Endodermal cell (in vitro differentiated cells): ENCODE measurements at regions not wholly inside any gene's neighbourhood (a gene's known extent, or its start where the extent isn't known, plus 50 kb on each side); places are given as distances from the start of the nearest gene placed in this dataset.

Experiments
- DNase-seq: peaks from one replicate; pipeline ENCODE4 v3.0.0-alpha.2; 2017
- H3K27ac ChIP-seq: 2 replicates; pipeline ENCODE4 v1.5.1; 2013; ENCODE audit warnings: mild to moderate bottlenecking, low read depth, low read length, moderate library complexity
- H3K27me3 ChIP-seq: 2 replicates; pipeline ENCODE4 v1.6.1; 2013; ENCODE audit warnings: mild to moderate bottlenecking, low read length, moderate library complexity; ENCODE audit not compliant: insufficient read depth, control insufficient read depth, poor library complexity, severe bottlenecking
- H3K36me3 ChIP-seq: 2 replicates; pipeline ENCODE4 v1.7.0; 2013; ENCODE audit warnings: mild to moderate bottlenecking, low read length, moderate library complexity; ENCODE audit not compliant: control insufficient read depth, insufficient read depth
- H3K4me1 ChIP-seq: one replicate; pipeline ENCODE4 v1.7.0; 2013; ENCODE audit warnings: low read length; ENCODE audit not compliant: control insufficient read depth, insufficient read depth
- H3K4me3 ChIP-seq: 2 replicates; pipeline ENCODE4 v1.5.1; 2013; ENCODE audit warnings: mild to moderate bottlenecking, low read length, moderate library complexity
- H3K9ac ChIP-seq: 2 replicates; pipeline ENCODE4 v1.6.1; 2013; ENCODE audit warnings: mild to moderate bottlenecking, low read length, moderate library complexity; ENCODE audit not compliant: poor library complexity, severe bottlenecking; ENCODE audit errors: extremely low read depth
- H3K9me3 ChIP-seq: 2 replicates; pipeline ENCODE4 v1.6.1; 2013; ENCODE audit warnings: mild to moderate bottlenecking, low read length, moderate library complexity; ENCODE audit not compliant: control insufficient read depth
- H3K27ac Mint-ChIP-seq: 2 replicates; pipeline ENCODE4 v1.8.0; 2020; ENCODE audit warnings: mixed read lengths
- H3K27me3 Mint-ChIP-seq: 2 replicates; pipeline ENCODE4 v1.8.0; 2021; ENCODE audit warnings: mild to moderate bottlenecking, mixed read lengths; ENCODE audit not compliant: insufficient read depth
- H3K36me3 Mint-ChIP-seq: 2 replicates; pipeline ENCODE4 v1.8.0; 2020; ENCODE audit warnings: low read depth, mixed read lengths
- H3K4me1 Mint-ChIP-seq: 2 replicates; pipeline ENCODE4 v1.8.0; 2020; ENCODE audit warnings: mixed read lengths
- H3K4me3 Mint-ChIP-seq: 2 replicates; pipeline ENCODE4 v1.8.0; 2020; ENCODE audit warnings: mild to moderate bottlenecking, moderate library complexity, mixed read lengths
- H3K9me3 Mint-ChIP-seq: 2 replicates; pipeline ENCODE4 v1.8.0; 2020; ENCODE audit warnings: mild to moderate bottlenecking, mixed read lengths
- CTCF ChIP-seq: fragments of 200-600 bp; sonication (generic); conservative IDR thresholded peaks from 2 replicates; pipeline ENCODE4 v1.5.0; 2021; ENCODE audit warnings: antibody characterized with exemption, mild to moderate bottlenecking
- WGBS, 2 experiments: methylation state at CpG; one replicate each; pipeline versions ENCODE4 v1.1.5 to v1.1.7; 2013; ENCODE audit warnings: missing lambda C conversion rate in 2 of 2, mixed read lengths in 1 of 2; ENCODE audit not compliant: insufficient coverage in 1 of 2, insufficient read length in 1 of 2; 5-methylcytosine and 5-hydroxymethylcytosine counted together

DNA sequence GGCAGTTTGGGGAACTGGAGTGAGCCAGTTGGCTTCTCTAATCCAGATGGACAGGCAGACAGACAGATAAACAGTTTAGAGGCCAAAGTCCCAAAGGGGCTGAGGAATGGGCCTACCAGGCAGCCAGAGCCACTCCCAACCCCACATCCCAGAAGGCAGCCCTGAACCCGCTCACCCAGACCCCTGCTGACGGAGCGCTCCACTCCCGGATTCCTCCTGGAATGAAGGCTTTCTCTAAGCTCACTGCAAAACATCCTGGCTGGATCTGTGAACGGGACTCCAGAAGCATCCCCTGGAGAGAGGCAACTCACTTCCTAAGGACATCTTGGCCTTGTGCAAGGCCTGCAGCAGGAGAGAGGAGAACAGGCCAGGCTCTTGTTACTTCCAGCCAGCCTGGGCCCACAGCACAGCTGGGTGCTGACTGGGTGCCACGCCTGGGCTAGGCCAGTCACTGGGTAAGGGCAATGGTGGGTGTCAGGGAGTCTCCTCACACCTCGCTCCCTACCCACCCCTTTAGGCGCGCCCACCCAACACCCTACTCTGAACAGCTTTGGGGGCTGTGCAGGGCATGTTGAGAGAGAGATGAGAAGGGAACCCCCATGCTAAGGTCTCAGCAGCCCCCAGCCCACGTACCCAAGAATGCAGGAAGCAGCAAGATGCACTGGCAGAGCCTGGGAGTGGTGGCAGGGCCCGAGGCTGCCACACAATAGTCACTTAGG, 168.6 kb upstream of the ZMIZ1 start:
- peak; percentile 64 for DNase-seq
- Mint-ChIP-seq H3K27me3 (no peaks in the 10 kb centered on the region), H3K4me1 (peaks cover 20% of the 10 kb centered on the region), H3K36me3 (no peaks in the 10 kb centered on the region), H3K9me3 (no peaks in the 10 kb centered on the region), H3K4me3 (no peak overlapping the region), H3K27ac (no peak overlapping the region)
- peaks cover 15% of the 10 kb centered on the region for H3K4me1 ChIP-seq
- no peak overlapping the region for H3K27ac ChIP-seq
- 63 to 86% methylated on average over 4 to 11 of the region's 11 CpGs for WGBS, 2 experiments
- H3K9me3 ChIP-seq: no peaks in the 10 kb centered on the region
- TF ChIP-seq CTCF: no peak
- H3K27me3 ChIP-seq: no peaks in the 10 kb centered on the region
- H3K9ac ChIP-seq: no peak overlapping the region
- H3K36me3 ChIP-seq: no peaks in the 10 kb centered on the region
- no peak overlapping the region for H3K4me3 ChIP-seq

DNA sequence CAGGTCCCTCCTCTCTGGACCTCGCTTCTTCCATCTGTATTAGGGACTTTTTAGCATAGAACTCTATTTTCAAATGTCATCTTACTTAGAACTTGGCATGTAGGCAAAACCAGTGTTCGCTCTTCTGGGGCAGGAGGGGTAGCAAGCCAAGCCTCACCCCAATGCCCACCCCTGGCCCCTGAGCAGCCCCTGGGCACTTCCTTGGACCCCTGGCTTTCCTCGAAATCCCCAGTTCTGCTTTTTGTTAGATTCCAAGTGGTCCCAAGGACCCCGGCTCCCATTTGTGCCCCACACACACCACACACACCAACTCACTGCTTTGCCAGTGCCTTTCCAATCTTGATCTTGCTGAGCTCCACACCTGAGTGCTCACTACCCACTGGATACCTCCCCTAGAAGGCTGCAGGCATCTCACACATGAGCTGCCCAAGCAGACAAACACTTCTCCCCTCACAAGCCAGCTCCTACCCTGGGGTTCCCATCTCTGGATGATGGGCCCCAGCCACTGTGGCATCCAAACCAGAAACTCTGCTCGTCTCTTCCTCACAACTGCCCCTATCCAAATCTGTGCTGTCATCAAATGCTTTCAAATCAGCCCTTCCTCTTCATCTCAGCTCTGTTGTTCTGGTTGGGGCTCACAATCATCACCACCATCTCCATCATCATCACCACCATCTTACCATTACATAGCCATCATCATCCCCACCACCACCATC, 167.9 kb upstream of the ZMIZ1 start:
- 92 to 94% methylated on average over 2 to 5 of the region's 5 CpGs for WGBS, 2 experiments
- Mint-ChIP-seq H3K27me3 (no peaks in the 10 kb centered on the region), H3K4me1 (peaks cover 18% of the 10 kb centered on the region), H3K27ac (no peak overlapping the region), H3K36me3 (no peaks in the 10 kb centered on the region), H3K4me3 (no peak overlapping the region), H3K9me3 (no peaks in the 10 kb centered on the region)
- Histone ChIP-seq H3K9ac (no peak overlapping the region), H3K4me3 (no peak overlapping the region), H3K9me3 (no peaks in the 10 kb centered on the region), H3K27me3 (no peaks in the 10 kb centered on the region), H3K36me3 (no peaks in the 10 kb centered on the region), H3K4me1 (peaks cover 12% of the 10 kb centered on the region), H3K27ac (no peak overlapping the region)
- TF ChIP-seq CTCF: no peak
- no peak for DNase-seq

DNA sequence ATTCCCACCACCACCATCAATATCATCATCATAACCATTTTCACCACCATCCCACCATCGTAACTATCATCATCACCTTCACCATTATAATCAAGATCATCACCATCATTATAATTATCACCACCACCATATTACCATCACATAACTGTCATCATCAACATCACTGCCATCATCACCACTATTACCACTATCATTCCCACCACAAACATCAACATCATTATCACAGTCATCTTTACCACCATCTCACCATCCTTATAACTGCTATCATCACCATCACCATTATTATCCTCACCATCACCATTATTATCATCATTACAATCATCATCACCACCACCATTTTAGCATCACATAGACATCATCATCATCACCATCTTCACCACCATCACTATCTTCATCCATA, 167.1 kb upstream of the ZMIZ1 start:
- no peak overlapping the region for H3K27ac ChIP-seq
- H3K9me3 Mint-ChIP-seq: no peaks in the 10 kb centered on the region
- H3K4me1 Mint-ChIP-seq: peaks cover 12% of the 10 kb centered on the region
- no peak for TF ChIP-seq CTCF
- no peak overlapping the region for H3K4me3 Mint-ChIP-seq
- H3K27me3 Mint-ChIP-seq: no peaks in the 10 kb centered on the region
- no peaks in the 10 kb centered on the region for H3K36me3 Mint-ChIP-seq
- 87 to 100% methylated on average over 1 of the region's 1 CpG for WGBS, 2 experiments
- H3K27me3 ChIP-seq: no peaks in the 10 kb centered on the region
- H3K9ac ChIP-seq: no peak overlapping the region
- no peak for DNase-seq
- H3K27ac Mint-ChIP-seq: no peak overlapping the region
- no peaks in the 10 kb centered on the region for H3K9me3 ChIP-seq
- no peak overlapping the region for H3K4me3 ChIP-seq
- peaks cover 6% of the 10 kb centered on the region for H3K4me1 ChIP-seq
- no peaks in the 10 kb centered on the region for H3K36me3 ChIP-seq
